Neuronal stem cell (in vitro differentiated cells): ENCODE measurements at regions not wholly inside any gene's neighbourhood (a gene's known extent, or its start where the extent isn't known, plus 50 kb on each side); places are given as distances from the start of the nearest gene placed in this dataset.

ENCODE experiments used
- DNase-seq: peaks from one replicate; pipeline ENCODE4 v3.0.0-alpha.2; 2013; ENCODE audit warnings: low spot score
- H2AFZ ChIP-seq: one replicate; pipeline ENCODE4 v1.6.1; 2013; ENCODE audit warnings: mild to moderate bottlenecking, low read length, inconsistent platforms
- H2AK5ac ChIP-seq: 2 replicates; pipeline ENCODE4 v1.6.1; 2013; ENCODE audit warnings: low read depth, mild to moderate bottlenecking, inconsistent platforms, low read length, moderate library complexity, mixed read lengths
- H2BK120ac ChIP-seq: 2 replicates; pipeline ENCODE4 v1.6.1; 2013; ENCODE audit warnings: low read depth, mild to moderate bottlenecking, inconsistent platforms, low read length, moderate library complexity, mixed read lengths
- H2BK12ac ChIP-seq: one replicate; pipeline ENCODE4 v1.6.1; 2013; ENCODE audit warnings: low read length, inconsistent platforms
- H2BK15ac ChIP-seq: 2 replicates; pipeline ENCODE4 v1.6.1; 2013; ENCODE audit warnings: mild to moderate bottlenecking, low read length, inconsistent platforms, mixed read lengths
- H2BK5ac ChIP-seq: one replicate; pipeline ENCODE4 v1.6.1; 2013; ENCODE audit warnings: inconsistent platforms, mild to moderate bottlenecking, low read length, moderate library complexity
- H3K14ac ChIP-seq: one replicate; pipeline ENCODE4 v1.6.1; 2013; ENCODE audit warnings: low read length, inconsistent platforms
- H3K18ac ChIP-seq: 2 replicates; pipeline ENCODE4 v1.6.1; 2013; ENCODE audit warnings: low read length, inconsistent platforms
- H3K23ac ChIP-seq: 2 replicates; pipeline ENCODE4 v1.6.1; 2013; ENCODE audit warnings: low read depth, mild to moderate bottlenecking, mixed read lengths, low read length, inconsistent platforms; ENCODE audit not compliant: poor library complexity
- H3K27ac ChIP-seq: replicated peaks from 3 replicates; pipeline ENCODE4 v1.5.1; 2013; ENCODE audit warnings: low read length, inconsistent platforms
- H3K27me3 ChIP-seq, 3 experiments: 2 replicates each; pipeline ENCODE4 v1.6.1; 2013; ENCODE audit warnings: low read length in 3 of 3, mild to moderate bottlenecking in 2 of 3, inconsistent platforms in 1 of 3, low read depth in 1 of 3, mixed read lengths in 1 of 3, moderate library complexity in 1 of 3; ENCODE audit not compliant: control insufficient read depth in 3 of 3, insufficient read depth in 3 of 3
- H3K36me3 ChIP-seq, 2 donors: replicated peaks in 1 of 2; 2 replicates each; pipeline ENCODE4 v1.6.1; 2013; ENCODE audit warnings: low read length in 2 of 2; ENCODE audit not compliant: control insufficient read depth in 2 of 2, insufficient read depth in 2 of 2
- H3K4ac ChIP-seq: 2 replicates; pipeline ENCODE4 v1.6.1; 2013; ENCODE audit warnings: inconsistent platforms, mild to moderate bottlenecking, low read length, moderate library complexity
- H3K4me1 ChIP-seq, 2 donors: 1 replicate in 1 of 2; 2 replicates in 1 of 2; pipeline ENCODE4 v1.6.1; 2013; ENCODE audit warnings: low read length in 2 of 2, low read depth in 1 of 2; ENCODE audit not compliant: control insufficient read depth in 2 of 2, insufficient read depth in 1 of 2
- H3K4me2 ChIP-seq: one replicate; pipeline ENCODE4 v1.6.1; 2013; ENCODE audit warnings: mild to moderate bottlenecking, low read length, inconsistent platforms; ENCODE audit not compliant: insufficient read depth, poor library complexity, severe bottlenecking
- H3K4me3 ChIP-seq, 2 donors: 2 replicates each; pipeline ENCODE4 v1.5.1; 2013; ENCODE audit warnings: low read length in 2 of 2, mild to moderate bottlenecking in 2 of 2, inconsistent platforms in 1 of 2, moderate library complexity in 1 of 2
- H3K79me1 ChIP-seq: one replicate; pipeline ENCODE4 v1.6.1; 2013; ENCODE audit warnings: low read depth, mild to moderate bottlenecking, inconsistent platforms, low read length, moderate library complexity
- H3K9ac ChIP-seq: one replicate; pipeline ENCODE4 v1.6.1; 2013; ENCODE audit warnings: mild to moderate bottlenecking, low read depth, low read length, inconsistent platforms; ENCODE audit not compliant: poor library complexity
- H3K9me3 ChIP-seq, 2 donors: replicated peaks in 1 of 2; 2 replicates each; pipeline versions ENCODE3 to v1.6.1; 2013; ENCODE audit warnings: low read length in 2 of 2, mild to moderate bottlenecking in 2 of 2, inconsistent platforms in 1 of 2, low read depth in 1 of 2, mixed read lengths in 1 of 2, moderate library complexity in 1 of 2; ENCODE audit not compliant: control insufficient read depth in 2 of 2, insufficient read depth in 1 of 2
- H4K8ac ChIP-seq: one replicate; pipeline ENCODE4 v1.6.1; 2013; ENCODE audit warnings: low read depth, mild to moderate bottlenecking, inconsistent platforms, low read length, moderate library complexity
- H4K91ac ChIP-seq: one replicate; pipeline ENCODE4 v1.6.1; 2013; ENCODE audit warnings: low read length, low read depth, mild to moderate bottlenecking, inconsistent platforms; ENCODE audit not compliant: poor library complexity
- WGBS, 2 donors: extraction: QIAGEN DNeasy Blood & Tissue Kit; methylation state at CpG; one replicate each; pipeline ENCODE4 v1.1.7; 2013; ENCODE audit warnings: missing lambda C conversion rate in 2 of 2, mixed read lengths in 1 of 2; ENCODE audit not compliant: insufficient read length in 2 of 2, insufficient replicate concordance in 1 of 2; ENCODE audit errors: extremely low coverage in 2 of 2; 5-methylcytosine and 5-hydroxymethylcytosine counted together

DNA sequence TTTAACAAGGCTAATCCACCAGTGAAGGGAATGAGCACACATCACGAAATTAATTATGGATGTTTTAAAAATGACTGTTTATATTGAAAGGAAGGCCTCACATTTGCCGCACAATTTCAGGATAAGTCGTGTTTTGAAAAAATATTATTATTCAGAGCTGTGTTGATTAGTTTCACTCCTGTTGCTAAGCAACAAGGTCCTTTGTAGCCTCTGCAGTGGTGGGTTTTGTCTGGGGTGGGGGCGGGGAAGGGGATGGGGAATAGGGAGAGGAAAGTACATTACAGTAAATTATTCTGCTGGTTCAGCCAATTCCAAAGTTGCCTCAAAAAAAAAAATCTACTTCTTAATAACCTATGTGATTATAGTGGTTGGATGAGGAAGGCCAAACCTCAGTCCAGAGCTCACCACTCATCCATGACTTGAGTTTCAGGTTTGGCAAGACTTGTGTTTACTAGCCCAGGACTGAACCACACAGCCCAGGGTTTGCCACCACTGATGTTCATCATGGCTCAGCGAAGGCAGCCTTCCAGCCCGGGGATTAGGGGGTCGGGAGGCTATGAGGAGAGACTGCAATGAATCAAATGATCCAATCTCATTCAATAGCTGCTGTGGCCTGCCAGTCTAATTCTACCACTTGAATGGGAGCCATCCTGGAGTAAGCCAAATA is 162.5 kb upstream of the ATP6AP2 start:
- Histone ChIP-seq H3K79me1 (no peaks in the 10 kb centered on the region), H2AK5ac (no peak overlapping the region), H3K18ac (no peak overlapping the region), H2BK120ac (no peak overlapping the region), H3K9ac (no peak overlapping the region), H4K8ac (no peak overlapping the region), H4K91ac (no peak overlapping the region), H3K36me3 (no peaks in the 10 kb centered on the region), H3K4me3 (no peak overlapping the region), H3K4ac (no peak overlapping the region), H2BK5ac (no peak overlapping the region), H3K27ac (no peak overlapping the region), H3K9me3 (no peaks in the 10 kb centered on the region), H3K14ac (no peak overlapping the region), H3K4me1 (peaks cover 7 to 10% of the 10 kb centered on the region in 2 donors), H3K4me2 (no peak overlapping the region), H2BK15ac (no peak overlapping the region), H2AFZ (no peak overlapping the region), H3K27me3 (peaks cover 0 to 5% (median 0%) of the 10 kb centered on the region in 3 experiments), H2BK12ac (no peak overlapping the region), H3K23ac (no peak overlapping the region)
- no peak for DNase-seq
- no CpG with 5 or more reads among the region's 7 CpGs for WGBS, 2 donors

DNA sequence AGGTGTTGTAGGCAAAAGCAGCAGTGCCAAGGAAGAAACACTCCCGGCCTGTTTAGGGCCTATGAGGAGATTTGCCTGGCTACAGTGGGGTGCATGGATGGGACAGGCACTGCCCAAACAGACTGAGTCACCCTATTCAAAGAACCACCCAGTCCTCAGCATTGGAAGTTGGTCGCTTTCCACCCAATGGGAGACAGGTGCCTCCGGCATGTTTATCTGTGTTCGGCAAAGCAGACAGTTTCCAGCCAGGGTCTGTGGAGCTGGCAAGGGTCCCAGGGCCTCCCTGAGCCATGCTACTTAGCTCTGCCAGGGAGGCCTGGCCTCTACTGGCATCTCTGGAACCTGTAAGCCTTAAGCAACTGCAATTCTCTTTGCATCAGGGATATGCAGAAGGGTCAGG is 165.1 kb upstream of the ATP6AP2 start:
- Histone ChIP-seq H2AK5ac (no peak overlapping the region), H3K18ac (no peak overlapping the region), H2BK5ac (no peak overlapping the region), H2BK12ac (no peak overlapping the region), H4K8ac (no peak overlapping the region), H2BK120ac (no peak overlapping the region), H2BK15ac (no peak overlapping the region), H3K4me1 (peaks cover 5 to 7% of the 10 kb centered on the region in 2 donors), H2AFZ (no peak overlapping the region), H3K4me2 (no peak overlapping the region), H3K23ac (no peak overlapping the region), H3K4ac (no peak overlapping the region), H3K14ac (no peak overlapping the region), H3K27ac (no peak overlapping the region), H4K91ac (no peak overlapping the region), H3K4me3 (no peak overlapping the region), H3K79me1 (no peaks in the 10 kb centered on the region), H3K9me3 (no peaks in the 10 kb centered on the region), H3K27me3 (peaks cover 0 to 5% (median 0%) of the 10 kb centered on the region in 3 experiments), H3K9ac (no peak overlapping the region), H3K36me3 (no peaks in the 10 kb centered on the region)
- no CpG with 5 or more reads among the region's 4 CpGs for WGBS, 2 donors
- DNase-seq: no peak

- no peak overlapping the region for H2AK5ac ChIP-seq
- H3K4me2 ChIP-seq: no peak overlapping the region
- no peak overlapping the region for H2BK5ac ChIP-seq
- no peak overlapping the region for H3K4ac ChIP-seq
- no peaks in the 10 kb centered on the region for H3K36me3 ChIP-seq
- H2BK12ac ChIP-seq: no peak overlapping the region
- no peak overlapping the region for H3K9ac ChIP-seq
- no peak overlapping the region for H2BK120ac ChIP-seq
- peaks cover 0 to 5% (median 0%) of the 10 kb centered on the region in 3 experiments for H3K27me3 ChIP-seq
- H2BK15ac ChIP-seq: no peak overlapping the region
- no peaks in the 10 kb centered on the region for H3K79me1 ChIP-seq
- no peak overlapping the region for H4K8ac ChIP-seq
- no peak overlapping the region for H3K14ac ChIP-seq
- H3K27ac ChIP-seq: no peak overlapping the region
- H2AFZ ChIP-seq: no peak overlapping the region
- DNase-seq: no peak
- no peak overlapping the region for H3K18ac ChIP-seq
- no peak overlapping the region for H3K4me3 ChIP-seq
- H3K4me1 ChIP-seq: peaks cover 4 to 7% of the 10 kb centered on the region in 2 donors
- no CpG with 5 or more reads among the region's 3 CpGs for WGBS, 2 donors
- no peak overlapping the region for H3K23ac ChIP-seq
- no peaks in the 10 kb centered on the region for H3K9me3 ChIP-seq
- H4K91ac ChIP-seq: no peak overlapping the region
These were observed 166.4 kb upstream of the ATP6AP2 start for GRCh38 chrX:40414335-40414734.

DNA sequence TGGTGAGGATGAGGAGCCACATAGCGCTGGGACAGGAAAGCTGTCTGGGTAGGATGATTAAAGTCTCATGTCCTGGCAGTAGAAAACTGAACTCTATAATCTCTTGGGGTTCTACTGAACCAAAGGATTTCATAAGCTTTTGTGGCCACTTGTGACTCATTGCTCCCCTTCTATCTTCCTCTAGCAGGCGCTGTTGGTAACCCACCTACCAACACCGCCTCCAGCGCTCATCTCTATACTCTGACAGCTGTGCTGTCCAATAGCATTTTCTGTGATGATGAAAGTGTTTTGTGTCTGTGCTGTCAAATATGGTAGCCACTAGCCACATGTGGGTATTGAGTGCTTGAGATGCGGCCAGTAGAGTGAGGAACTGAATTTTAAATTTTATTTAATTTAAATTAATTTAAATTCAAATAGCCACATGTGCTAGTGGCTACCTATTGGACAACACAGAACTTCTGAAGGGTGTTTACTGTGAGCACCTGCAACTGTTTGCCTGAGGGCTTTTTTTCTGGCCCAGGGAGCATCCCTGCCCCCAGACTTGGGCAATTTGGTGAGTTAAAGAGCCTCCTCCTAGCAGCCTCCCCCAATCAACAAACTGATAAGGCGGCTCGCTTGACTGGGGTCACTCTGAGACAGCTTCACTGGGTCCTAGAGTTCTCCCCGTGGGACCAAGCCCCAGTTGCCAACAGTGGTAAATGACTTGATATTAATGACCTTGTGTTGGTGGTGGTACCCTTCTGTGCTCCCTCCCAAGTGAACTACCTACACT is 169.2 kb upstream of the ATP6AP2 start:
- Histone ChIP-seq H3K79me1 (no peaks in the 10 kb centered on the region), H3K4ac (no peak overlapping the region), H3K27ac (no peak overlapping the region), H2BK120ac (no peak overlapping the region), H2BK5ac (no peak overlapping the region), H2BK15ac (no peak overlapping the region), H3K9me3 (no peaks in the 10 kb centered on the region), H3K18ac (no peak overlapping the region), H3K23ac (no peak overlapping the region), H3K9ac (no peak overlapping the region), H4K91ac (no peak overlapping the region), H3K14ac (no peak overlapping the region), H2AK5ac (no peak overlapping the region), H2AFZ (no peak overlapping the region), H2BK12ac (no peak overlapping the region), H3K4me2 (no peak overlapping the region), H3K4me3 (no peak overlapping the region), H4K8ac (no peak overlapping the region), H3K4me1 (peaks cover 0 to 1% of the 10 kb centered on the region in 2 donors), H3K27me3 (peaks cover 0 to 5% (median 0%) of the 10 kb centered on the region in 3 experiments), H3K36me3 (no peaks in the 10 kb centered on the region)
- no peak for DNase-seq
- WGBS, 2 donors: no CpG with 5 or more reads among the region's 8 CpGs
